SK-N-SH treated with all-trans-retinoic acid at 6 μM for 48 hours (cell line): ENCODE measurements at regions not wholly inside any gene's neighbourhood (a gene's known extent, or its start where the extent isn't known, plus 50 kb on each side); places are given as distances from the start of the nearest gene placed in this dataset.

ENCODE experiments used
- ARNTL ChIP-seq: fragments of 450-650 bp; formaldehyde crosslinking; IDR thresholded peaks from 2 replicates; pipeline ENCODE4 v1.5.0; 2020; ENCODE audit warnings: low read depth, mild to moderate bottlenecking, moderate library complexity, borderline replicate concordance
- CSRNP3 ChIP-seq: fragments of 250-450 bp; sonication (Bioruptor Pico); IDR thresholded peaks from 2 replicates; pipeline ENCODE4 v1.5.1; 2021; ENCODE audit warnings: mild to moderate bottlenecking, moderate library complexity
- PATZ1 ChIP-seq: fragments of 250-450 bp; sonication (Bioruptor Pico); IDR thresholded peaks from 2 replicates; pipeline ENCODE4 v1.8.0; 2020; ENCODE audit warnings: mild to moderate bottlenecking, moderate library complexity, borderline replicate concordance
- PPARA ChIP-seq: fragments of 250-450 bp; sonication (Bioruptor Pico); IDR thresholded peaks from 2 replicates; pipeline ENCODE4 v1.5.0; 2020; ENCODE audit warnings: mild to moderate bottlenecking, borderline replicate concordance
- RARB ChIP-seq: fragments of 250-450 bp; sonication (Bioruptor Pico); IDR thresholded peaks from 2 replicates; pipeline ENCODE4 v1.8.0; 2021; ENCODE audit warnings: mild to moderate bottlenecking, moderate library complexity
- TSHZ2 ChIP-seq: fragments of 250-450 bp; sonication (Bioruptor Pico); IDR thresholded peaks from 2 replicates; pipeline ENCODE4 v1.5.0; 2020; ENCODE audit warnings: mild to moderate bottlenecking, moderate library complexity
- ZNF8 ChIP-seq: fragments of 450-650 bp; formaldehyde crosslinking; IDR thresholded peaks from 2 replicates; pipeline ENCODE4 v1.5.0; 2020; ENCODE audit warnings: mild to moderate bottlenecking, moderate library complexity

GRCh38 chr16:7967996-7968509, 622.3 kb downstream of the TMEM114 start:
- TF ChIP-seq RARB (CRISPR knock-in tag) (no peak), ZNF8 (CRISPR knock-in tag) (no peak), CSRNP3 (CRISPR knock-in tag) (no peak), ARNTL (CRISPR knock-in tag) (no peak), TSHZ2 (CRISPR knock-in tag) (no peak), PPARA (CRISPR knock-in tag) (no peak), PATZ1 (CRISPR knock-in tag) (no peak)
